ENCODE measurements at regions not wholly inside any gene's neighbourhood (a gene's known extent, or its start where the extent isn't known, plus 50 kb on each side); places are given as distances from the start of the nearest gene placed in this dataset.

- TF ChIP-seq EZH2 (IDR thresholded peaks at IDR 0.05; ENCODE audit: low read depth, unreplicated experiment) (no peak), CTCF (conservative IDR thresholded peaks at IDR 0.05; ENCODE audit: low read depth in 2 of 2) (no peak), REST (IDR thresholded peaks at IDR 0.05; ENCODE audit: unreplicated experiment) (no peak), JUNB (IDR thresholded peaks at IDR 0.05; ENCODE audit: unreplicated experiment) (no peak)
Measured at GRCh38 chr2:117055499-117056375, 758.8 kb upstream of the DDX18 start.
